ENCODE measurements at regions not wholly inside any gene's neighbourhood (a gene's known extent, or its start where the extent isn't known, plus 50 kb on each side); places are given as distances from the start of the nearest gene placed in this dataset.

DNA sequence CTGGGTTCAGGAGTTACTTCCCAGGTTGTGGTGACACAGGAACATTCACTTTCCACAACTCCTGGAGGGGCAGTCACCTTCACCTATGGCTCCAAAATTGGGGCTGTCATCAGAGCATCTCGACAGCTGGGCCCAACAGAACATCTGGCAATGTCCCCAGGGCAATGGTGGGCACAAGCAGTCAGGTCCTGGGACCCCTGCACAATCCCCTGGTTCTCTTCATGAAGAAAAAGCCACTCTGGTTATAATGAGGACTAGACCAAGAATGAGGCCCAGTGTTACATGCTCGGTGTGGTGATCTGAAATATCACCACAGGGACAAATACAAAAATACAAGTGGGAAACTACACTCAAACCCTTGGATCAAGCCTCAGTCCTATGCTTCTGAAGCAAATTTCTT lies 89.0 kb upstream of the VPREB1 start:
- Histone ChIP-seq H3K79me2 (replicated peaks; ENCODE audit: insufficient read depth, low read length) (no peaks in the 10 kb centered on the region), H3K9me2 (ENCODE audit: insufficient read depth, low read length) (no peaks in the 10 kb centered on the region), H3K4me2 (ENCODE audit: low read length) (no peak overlapping the region), H3K27ac (ENCODE audit: low read length) (no peak overlapping the region), H3K9me3 (ENCODE audit: low read length) (no peaks in the 10 kb centered on the region), H4K20me1 (ENCODE audit: insufficient read depth) (no peaks in the 10 kb centered on the region), H3K36me3 (ENCODE audit: insufficient read depth, low read length) (no peaks in the 10 kb centered on the region), H3K4me3 (ENCODE audit: low read length) (no peak overlapping the region), H3F3A (ENCODE audit: insufficient read depth, low read length, poor library complexity, severe bottlenecking) (no peaks in the 10 kb centered on the region), H2AFZ (ENCODE audit: low read depth, low read length) (no peak overlapping the region), H3K27me3 (ENCODE audit: insufficient read depth, low read depth, low read length) (peaks cover 8% of the 10 kb centered on the region), H3K9ac (ENCODE audit: low read length) (no peak overlapping the region)
- TF ChIP-seq SMC3 (conservative IDR thresholded peaks at IDR 0.05; ENCODE audit: poor library complexity) (no peak), EP300 (conservative IDR thresholded peaks at IDR 0.05; ENCODE audit: poor library complexity, severe bottlenecking) (no peak), MXI1 (conservative IDR thresholded peaks at IDR 0.05; ENCODE audit: poor library complexity, severe bottlenecking) (no peak), TAF1 (IDR thresholded peaks at IDR 0.05; ENCODE audit: low read depth) (no peak), EZH2 (IDR thresholded peaks at IDR 0.05; ENCODE audit: borderline replicate concordance, insufficient read depth, low read length, poor library complexity, severe bottlenecking) (no peak)
- TF ChIP-seq, protein P1, sequence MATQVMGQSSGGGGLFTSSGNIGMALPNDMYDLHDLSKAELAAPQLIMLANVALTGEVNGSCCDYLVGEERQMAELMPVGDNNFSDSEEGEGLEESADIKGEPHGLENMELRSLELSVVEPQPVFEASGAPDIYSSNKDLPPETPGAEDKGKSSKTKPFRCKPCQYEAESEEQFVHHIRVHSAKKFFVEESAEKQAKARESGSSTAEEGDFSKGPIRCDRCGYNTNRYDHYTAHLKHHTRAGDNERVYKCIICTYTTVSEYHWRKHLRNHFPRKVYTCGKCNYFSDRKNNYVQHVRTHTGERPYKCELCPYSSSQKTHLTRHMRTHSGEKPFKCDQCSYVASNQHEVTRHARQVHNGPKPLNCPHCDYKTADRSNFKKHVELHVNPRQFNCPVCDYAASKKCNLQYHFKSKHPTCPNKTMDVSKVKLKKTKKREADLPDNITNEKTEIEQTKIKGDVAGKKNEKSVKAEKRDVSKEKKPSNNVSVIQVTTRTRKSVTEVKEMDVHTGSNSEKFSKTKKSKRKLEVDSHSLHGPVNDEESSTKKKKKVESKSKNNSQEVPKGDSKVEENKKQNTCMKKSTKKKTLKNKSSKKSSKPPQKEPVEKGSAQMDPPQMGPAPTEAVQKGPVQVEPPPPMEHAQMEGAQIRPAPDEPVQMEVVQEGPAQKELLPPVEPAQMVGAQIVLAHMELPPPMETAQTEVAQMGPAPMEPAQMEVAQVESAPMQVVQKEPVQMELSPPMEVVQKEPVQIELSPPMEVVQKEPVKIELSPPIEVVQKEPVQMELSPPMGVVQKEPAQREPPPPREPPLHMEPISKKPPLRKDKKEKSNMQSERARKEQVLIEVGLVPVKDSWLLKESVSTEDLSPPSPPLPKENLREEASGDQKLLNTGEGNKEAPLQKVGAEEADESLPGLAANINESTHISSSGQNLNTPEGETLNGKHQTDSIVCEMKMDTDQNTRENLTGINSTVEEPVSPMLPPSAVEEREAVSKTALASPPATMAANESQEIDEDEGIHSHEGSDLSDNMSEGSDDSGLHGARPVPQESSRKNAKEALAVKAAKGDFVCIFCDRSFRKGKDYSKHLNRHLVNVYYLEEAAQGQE (IDR thresholded peaks at IDR 0.05; ENCODE audit: borderline replicate concordance), result no peak

GRCh38 chr22:22155146-22155545 lies 89.4 kb upstream of the VPREB1 start:
- Histone ChIP-seq H3K27ac (ENCODE audit: low read length) (no peak overlapping the region), H3F3A (ENCODE audit: insufficient read depth, low read length, poor library complexity, severe bottlenecking) (no peaks in the 10 kb centered on the region), H3K9me3 (ENCODE audit: low read length) (no peaks in the 10 kb centered on the region), H2AFZ (ENCODE audit: low read depth, low read length) (no peak overlapping the region), H3K36me3 (ENCODE audit: insufficient read depth, low read length) (no peaks in the 10 kb centered on the region), H3K4me2 (ENCODE audit: low read length) (no peak overlapping the region), H4K20me1 (ENCODE audit: insufficient read depth) (no peaks in the 10 kb centered on the region), H3K4me3 (ENCODE audit: low read length) (no peak overlapping the region), H3K9ac (ENCODE audit: low read length) (no peak overlapping the region), H3K9me2 (ENCODE audit: insufficient read depth, low read length) (no peaks in the 10 kb centered on the region), H3K27me3 (ENCODE audit: insufficient read depth, low read depth, low read length) (peaks cover 11% of the 10 kb centered on the region), H3K79me2 (replicated peaks; ENCODE audit: insufficient read depth, low read length) (no peaks in the 10 kb centered on the region)
- TF ChIP-seq TAF1 (IDR thresholded peaks at IDR 0.05; ENCODE audit: low read depth) (no peak), EP300 (conservative IDR thresholded peaks at IDR 0.05; ENCODE audit: poor library complexity, severe bottlenecking) (no peak), MXI1 (conservative IDR thresholded peaks at IDR 0.05; ENCODE audit: poor library complexity, severe bottlenecking) (no peak), RAD21 (conservative IDR thresholded peaks at IDR 0.05) (no peak), POLR2AphosphoS5 (IDR thresholded peaks at IDR 0.05) (no peak), EZH2 (IDR thresholded peaks at IDR 0.05; ENCODE audit: borderline replicate concordance, insufficient read depth, low read length, poor library complexity, severe bottlenecking) (no peak), SMC3 (conservative IDR thresholded peaks at IDR 0.05; ENCODE audit: poor library complexity) (no peak)
- TF ChIP-seq, protein P1 (IDR thresholded peaks at IDR 0.05; ENCODE audit: borderline replicate concordance), result no peak
- TF ChIP-seq, protein P2, sequence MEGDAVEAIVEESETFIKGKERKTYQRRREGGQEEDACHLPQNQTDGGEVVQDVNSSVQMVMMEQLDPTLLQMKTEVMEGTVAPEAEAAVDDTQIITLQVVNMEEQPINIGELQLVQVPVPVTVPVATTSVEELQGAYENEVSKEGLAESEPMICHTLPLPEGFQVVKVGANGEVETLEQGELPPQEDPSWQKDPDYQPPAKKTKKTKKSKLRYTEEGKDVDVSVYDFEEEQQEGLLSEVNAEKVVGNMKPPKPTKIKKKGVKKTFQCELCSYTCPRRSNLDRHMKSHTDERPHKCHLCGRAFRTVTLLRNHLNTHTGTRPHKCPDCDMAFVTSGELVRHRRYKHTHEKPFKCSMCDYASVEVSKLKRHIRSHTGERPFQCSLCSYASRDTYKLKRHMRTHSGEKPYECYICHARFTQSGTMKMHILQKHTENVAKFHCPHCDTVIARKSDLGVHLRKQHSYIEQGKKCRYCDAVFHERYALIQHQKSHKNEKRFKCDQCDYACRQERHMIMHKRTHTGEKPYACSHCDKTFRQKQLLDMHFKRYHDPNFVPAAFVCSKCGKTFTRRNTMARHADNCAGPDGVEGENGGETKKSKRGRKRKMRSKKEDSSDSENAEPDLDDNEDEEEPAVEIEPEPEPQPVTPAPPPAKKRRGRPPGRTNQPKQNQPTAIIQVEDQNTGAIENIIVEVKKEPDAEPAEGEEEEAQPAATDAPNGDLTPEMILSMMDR (IDR thresholded peaks at IDR 0.05; ENCODE audit: poor library complexity, severe bottlenecking), result no peak
